ENCODE measurements at regions not wholly inside any gene's neighbourhood (a gene's known extent, or its start where the extent isn't known, plus 50 kb on each side); places are given as distances from the start of the nearest gene placed in this dataset.

GRCh38 chr9:81445331-81445921 is 243.9 kb downstream of the TLE1 start:
- Mint-ChIP-seq H3K4me3 (ENCODE audit: unreplicated experiment) (no peak overlapping the region), H3K4me1 (ENCODE audit: low read depth) (no peaks in the 10 kb centered on the region), H3K27ac (ENCODE audit: unreplicated experiment) (no peak overlapping the region), H3K36me3 (ENCODE audit: low read depth) (peaks cover 15% of the 10 kb centered on the region), H3K27me3 (ENCODE audit: low read depth) (no peaks in the 10 kb centered on the region), H3K9me3 (ENCODE audit: low read depth) (peaks cover 47% of the 10 kb centered on the region)
- TF ChIP-seq CTCF (IDR thresholded peaks at IDR 0.05) = no peak
- DNase-seq (ENCODE audit: low spot score) = no peak

- Mint-ChIP-seq H3K4me1 (ENCODE audit: low read depth) (no peaks in the 10 kb centered on the region), H3K4me3 (ENCODE audit: unreplicated experiment) (no peak overlapping the region), H3K9me3 (ENCODE audit: low read depth) (peaks cover 25% of the 10 kb centered on the region), H3K27ac (ENCODE audit: unreplicated experiment) (no peak overlapping the region), H3K27me3 (ENCODE audit: low read depth) (no peaks in the 10 kb centered on the region), H3K36me3 (ENCODE audit: low read depth) (peaks cover 1% of the 10 kb centered on the region)
- no peak for TF ChIP-seq CTCF (IDR thresholded peaks at IDR 0.05)
- DNase-seq (ENCODE audit: low spot score) = no peak
These were observed 257.7 kb downstream of the TLE1 start for GRCh38 chr9:81431641-81432040.

GRCh38 chr9:81430727-81431126 is 258.6 kb downstream of the TLE1 start:
- no peaks in the 10 kb centered on the region for H3K27me3 Mint-ChIP-seq (ENCODE audit: low read depth)
- no peak for DNase-seq (ENCODE audit: low spot score)
- H3K4me3 Mint-ChIP-seq (ENCODE audit: unreplicated experiment) = no peak overlapping the region
- H3K36me3 Mint-ChIP-seq (ENCODE audit: low read depth) = peaks cover 3% of the 10 kb centered on the region
- no peak for TF ChIP-seq CTCF (IDR thresholded peaks at IDR 0.05)
- no peak overlapping the region for H3K27ac Mint-ChIP-seq (ENCODE audit: unreplicated experiment)
- H3K9me3 Mint-ChIP-seq (ENCODE audit: low read depth) = peaks cover 28% of the 10 kb centered on the region
- H3K4me1 Mint-ChIP-seq (ENCODE audit: low read depth) = no peaks in the 10 kb centered on the region

- no peak for DNase-seq (ENCODE audit: low spot score)
- H3K27me3 Mint-ChIP-seq (ENCODE audit: low read depth) = no peaks in the 10 kb centered on the region
- peaks cover 2% of the 10 kb centered on the region for H3K36me3 Mint-ChIP-seq (ENCODE audit: low read depth)
- H3K4me3 Mint-ChIP-seq (ENCODE audit: unreplicated experiment) = no peak overlapping the region
- H3K27ac Mint-ChIP-seq (ENCODE audit: unreplicated experiment) = no peak overlapping the region
- no peak for TF ChIP-seq CTCF (IDR thresholded peaks at IDR 0.05)
- H3K4me1 Mint-ChIP-seq (ENCODE audit: low read depth) = peaks cover 7% of the 10 kb centered on the region
- peaks cover 43% of the 10 kb centered on the region for H3K9me3 Mint-ChIP-seq (ENCODE audit: low read depth)
These were observed 261.5 kb downstream of the TLE1 start for GRCh38 chr9:81427870-81428269.

DNA sequence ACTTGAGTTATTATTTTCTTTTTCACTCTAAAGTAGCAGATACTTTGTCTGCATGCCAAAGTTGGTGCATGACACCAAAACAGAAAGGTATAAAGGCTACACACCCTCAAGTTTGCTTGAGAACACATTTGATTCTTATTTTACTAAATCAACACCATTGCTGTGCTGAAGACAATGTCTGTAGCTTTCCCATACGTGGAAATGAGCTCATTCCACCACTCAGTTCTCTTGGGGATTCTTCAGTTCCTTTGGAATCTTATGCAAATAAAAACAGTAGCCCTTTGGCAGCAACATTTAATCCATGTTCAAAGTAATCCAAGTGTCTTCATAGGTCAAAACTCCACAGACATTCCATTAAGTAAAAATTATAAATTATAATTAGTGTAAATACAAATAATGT is 264.9 kb downstream of the TLE1 start:
- peaks cover 44% of the 10 kb centered on the region for H3K9me3 Mint-ChIP-seq (ENCODE audit: low read depth)
- DNase-seq (ENCODE audit: low spot score) = no peak
- H3K27ac Mint-ChIP-seq (ENCODE audit: unreplicated experiment) = no peak overlapping the region
- no peaks in the 10 kb centered on the region for H3K27me3 Mint-ChIP-seq (ENCODE audit: low read depth)
- no peak overlapping the region for H3K4me3 Mint-ChIP-seq (ENCODE audit: unreplicated experiment)
- no peak for TF ChIP-seq CTCF (IDR thresholded peaks at IDR 0.05)
- peaks cover 7% of the 10 kb centered on the region for H3K4me1 Mint-ChIP-seq (ENCODE audit: low read depth)
- H3K36me3 Mint-ChIP-seq (ENCODE audit: low read depth) = peaks cover 2% of the 10 kb centered on the region

All from chondrocyte (in vitro differentiated cells).